HUES48 (cell line): ENCODE measurements at regions not wholly inside any gene's neighbourhood (a gene's known extent, or its start where the extent isn't known, plus 50 kb on each side); places are given as distances from the start of the nearest gene placed in this dataset.

Experiments used
- H3K27ac ChIP-seq: one replicate; pipeline ENCODE4 v1.7.0; 2013; ENCODE audit warnings: low read depth, low read length, inconsistent platforms
- H3K27me3 ChIP-seq: 2 replicates; pipeline ENCODE4 v1.6.1; 2013; ENCODE audit warnings: mild to moderate bottlenecking, low read length; ENCODE audit not compliant: control insufficient read depth, insufficient read depth
- H3K36me3 ChIP-seq: 2 replicates; pipeline ENCODE4 v1.6.1; 2013; ENCODE audit warnings: low read length; ENCODE audit not compliant: control insufficient read depth, insufficient read depth
- H3K4me1 ChIP-seq: 2 replicates; pipeline ENCODE4 v1.6.1; 2013; ENCODE audit warnings: mild to moderate bottlenecking, low read length; ENCODE audit not compliant: control insufficient read depth, insufficient read depth
- H3K4me3 ChIP-seq: 2 replicates; pipeline ENCODE4 v1.5.1; 2013; ENCODE audit warnings: mild to moderate bottlenecking, low read depth, low read length
- H3K9ac ChIP-seq: 2 replicates; pipeline ENCODE4 v1.6.1; 2013; ENCODE audit warnings: mild to moderate bottlenecking, low read depth, low read length, moderate library complexity
- H3K9me3 ChIP-seq: 2 replicates; pipeline ENCODE4 v1.6.1; 2013; ENCODE audit warnings: low read length; ENCODE audit not compliant: control insufficient read depth, insufficient read depth

GRCh38 chr12:14278294-14278953 is 87.1 kb upstream of the ATF7IP start:
- no peak overlapping the region for H3K27ac ChIP-seq

GRCh38 chr12:14279845-14280244 is 85.6 kb upstream of the ATF7IP start:
- no peaks in the 10 kb centered on the region for H3K9me3 ChIP-seq
- peaks cover 24% of the 10 kb centered on the region for H3K4me1 ChIP-seq
- peaks cover 39% of the 10 kb centered on the region for H3K27me3 ChIP-seq
- no peak overlapping the region for H3K9ac ChIP-seq
- H3K27ac ChIP-seq = no peak overlapping the region
- no peaks in the 10 kb centered on the region for H3K36me3 ChIP-seq
- no peak overlapping the region for H3K4me3 ChIP-seq

More at GRCh38 chr12:14278294-14278953, 87.1 kb upstream of the ATF7IP start:
- Histone ChIP-seq H3K27me3 (peaks cover 28% of the 10 kb centered on the region), H3K9ac (no peak overlapping the region), H3K4me1 (peaks cover 11% of the 10 kb centered on the region), H3K9me3 (no peaks in the 10 kb centered on the region), H3K4me3 (no peak overlapping the region), H3K36me3 (no peaks in the 10 kb centered on the region)

- peaks cover 24% of the 10 kb centered on the region for H3K4me1 ChIP-seq
- H3K27ac ChIP-seq = no peak overlapping the region
- no peaks in the 10 kb centered on the region for H3K9me3 ChIP-seq
- H3K4me3 ChIP-seq = no peak overlapping the region
- H3K9ac ChIP-seq = no peak overlapping the region
- H3K36me3 ChIP-seq = no peaks in the 10 kb centered on the region
- H3K27me3 ChIP-seq = peaks cover 50% of the 10 kb centered on the region
Observed at GRCh38 chr12:14280921-14281320, 84.6 kb upstream of the ATF7IP start.

DNA sequence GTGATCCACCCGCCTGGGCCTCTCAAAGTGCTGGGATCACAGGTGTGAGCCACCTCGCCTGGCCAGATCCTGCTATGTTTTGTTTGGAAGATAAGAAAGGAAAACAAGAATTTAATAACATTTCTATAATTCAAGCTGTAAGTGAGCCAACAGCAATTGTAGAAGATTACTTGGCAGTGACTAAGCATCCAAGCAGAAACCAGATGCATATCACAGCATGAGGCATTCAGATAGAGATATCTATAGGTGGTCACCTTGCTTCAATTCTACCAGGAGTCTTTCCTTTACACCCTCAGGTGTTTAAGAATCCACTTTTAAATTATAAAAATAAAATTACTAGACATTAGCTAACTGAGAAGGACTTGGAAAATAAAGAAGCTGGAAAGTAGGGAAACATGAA is 83.9 kb upstream of the ATF7IP start:
- H3K4me3 ChIP-seq = no peak overlapping the region
- H3K4me1 ChIP-seq = peaks cover 24% of the 10 kb centered on the region
- no peak overlapping the region for H3K27ac ChIP-seq
- no peak overlapping the region for H3K9ac ChIP-seq
- no peaks in the 10 kb centered on the region for H3K36me3 ChIP-seq
- H3K27me3 ChIP-seq = peaks cover 55% of the 10 kb centered on the region
- no peaks in the 10 kb centered on the region for H3K9me3 ChIP-seq

- H3K27me3 ChIP-seq = peaks cover 58% of the 10 kb centered on the region
- H3K36me3 ChIP-seq = no peaks in the 10 kb centered on the region
- peak overlapping the region; percentile 94 for H3K27ac ChIP-seq
- peaks cover 4% of the 10 kb centered on the region; the same call in 1 of the 2 replicates for H3K9me3 ChIP-seq
- 0 out of 2 replicates have a peak overlapping the region, but pooled peaks have one; percentile 14 for H3K9ac ChIP-seq
- H3K4me3 ChIP-seq = peak overlapping the region; percentile 28
- peaks cover 24% of the 10 kb centered on the region for H3K4me1 ChIP-seq
Observed at GRCh38 chr12:14283489-14284144, 81.9 kb upstream of the ATF7IP start.

GRCh38 chr12:14284184-14284722 is 81.2 kb upstream of the ATF7IP start:
- peak overlapping the region; percentile 94 for H3K27ac ChIP-seq
- peak overlapping the region; percentile 25 for H3K4me3 ChIP-seq
- H3K9me3 ChIP-seq = peaks cover 10% of the 10 kb centered on the region
- peaks cover 58% of the 10 kb centered on the region for H3K27me3 ChIP-seq
- H3K4me1 ChIP-seq = peaks cover 24% of the 10 kb centered on the region
- H3K36me3 ChIP-seq = no peaks in the 10 kb centered on the region
- 0 out of 2 replicates have a peak overlapping the region, but pooled peaks have one; percentile 14 for H3K9ac ChIP-seq

- peaks cover 23% of the 10 kb centered on the region for H3K27me3 ChIP-seq
- H3K36me3 ChIP-seq = no peaks in the 10 kb centered on the region
- no peak overlapping the region for H3K9ac ChIP-seq
- H3K27ac ChIP-seq = no peak overlapping the region
- no peak overlapping the region for H3K4me3 ChIP-seq
- peaks cover 15% of the 10 kb centered on the region for H3K9me3 ChIP-seq
- peaks cover 2% of the 10 kb centered on the region for H3K4me1 ChIP-seq
Observed at GRCh38 chr12:14289601-14290000, 75.9 kb upstream of the ATF7IP start.

GRCh38 chr12:14290951-14291350 is 74.5 kb upstream of the ATF7IP start:
- Histone ChIP-seq H3K27ac (no peak overlapping the region), H3K27me3 (peaks cover 10% of the 10 kb centered on the region), H3K36me3 (no peaks in the 10 kb centered on the region), H3K9ac (no peak overlapping the region), H3K4me1 (no peaks in the 10 kb centered on the region), H3K4me3 (no peak overlapping the region), H3K9me3 (peaks cover 15% of the 10 kb centered on the region)

DNA sequence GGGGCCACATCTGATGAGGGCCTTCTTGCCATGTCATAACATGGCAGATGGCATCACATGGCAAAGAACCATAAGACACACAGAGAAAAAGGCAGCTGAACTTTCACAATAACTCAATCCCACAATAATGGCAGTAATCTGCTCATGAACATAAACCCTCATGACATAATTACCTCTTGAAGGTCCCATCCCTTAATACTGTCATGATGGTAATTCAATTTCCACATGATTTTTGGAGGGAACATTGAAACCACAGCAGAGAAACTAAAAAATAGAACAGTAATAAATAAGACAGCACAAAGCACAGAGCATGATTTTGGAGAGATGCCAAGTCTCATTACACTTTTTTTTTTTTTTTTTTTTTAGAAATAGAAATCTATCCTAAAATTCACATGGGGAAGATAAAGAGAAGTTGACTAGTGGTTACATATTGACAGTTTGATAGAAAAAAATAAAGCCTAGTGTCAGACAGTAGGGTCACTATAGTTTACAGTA is 61.8 kb upstream of the ATF7IP start:
- Histone ChIP-seq H3K36me3 (no peaks in the 10 kb centered on the region), H3K27me3 (no peaks in the 10 kb centered on the region), H3K9ac (no peak overlapping the region), H3K4me1 (no peaks in the 10 kb centered on the region), H3K4me3 (no peak overlapping the region), H3K9me3 (no peaks in the 10 kb centered on the region), H3K27ac (no peak overlapping the region)

DNA sequence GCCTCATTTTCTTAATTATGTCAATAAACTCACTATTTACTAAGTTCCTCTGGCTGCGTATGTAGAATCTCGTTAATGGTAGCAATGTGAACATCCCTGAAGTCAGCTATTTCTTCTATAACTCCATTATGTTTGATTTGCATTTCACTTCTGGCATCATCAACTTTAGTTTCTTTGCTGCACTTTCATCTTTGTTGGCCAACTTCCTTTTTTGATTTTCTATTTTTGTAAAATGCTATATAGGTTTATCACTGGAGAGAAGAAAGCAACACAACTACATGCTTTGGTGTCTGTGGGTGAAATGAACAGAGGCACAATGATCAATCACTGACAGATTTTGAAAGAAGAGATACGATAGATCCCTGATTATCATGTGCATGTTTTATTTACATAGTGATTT is 58.5 kb upstream of the ATF7IP start:
- no peaks in the 10 kb centered on the region for H3K27me3 ChIP-seq
- no peaks in the 10 kb centered on the region for H3K4me1 ChIP-seq
- no peaks in the 10 kb centered on the region for H3K9me3 ChIP-seq
- H3K27ac ChIP-seq = no peak overlapping the region
- no peaks in the 10 kb centered on the region for H3K36me3 ChIP-seq
- no peak overlapping the region for H3K4me3 ChIP-seq
- no peak overlapping the region for H3K9ac ChIP-seq

- no peak overlapping the region for H3K27ac ChIP-seq
- H3K9me3 ChIP-seq = no peaks in the 10 kb centered on the region
- no peaks in the 10 kb centered on the region for H3K27me3 ChIP-seq
- H3K9ac ChIP-seq = no peak overlapping the region
- H3K36me3 ChIP-seq = no peaks in the 10 kb centered on the region
- no peak overlapping the region for H3K4me3 ChIP-seq
- H3K4me1 ChIP-seq = no peaks in the 10 kb centered on the region
Observed at GRCh38 chr12:14308516-14308915, 57.0 kb upstream of the ATF7IP start.
